SK-N-SH (cell line): ENCODE measurements at regions not wholly inside any gene's neighbourhood (a gene's known extent, or its start where the extent isn't known, plus 50 kb on each side); places are given as distances from the start of the nearest gene placed in this dataset.

Source experiments
- CTCF ChIP-seq: fragments of 200-600 bp; sonication (generic); IDR thresholded peaks from 2 replicates; pipeline ENCODE4 v1.6.1; 2017; ENCODE audit warnings: antibody characterized with exemption, mild to moderate bottlenecking, moderate library complexity
- EP300 ChIP-seq, 2 experiments: IDR thresholded peaks; 2 replicates each; pipeline versions ENCODE4 v1.4.0 to v1.6.1; 2012; ENCODE audit warnings: borderline replicate concordance in 1 of 2, low read depth in 1 of 2, low read length in 1 of 2
- FOXM1 ChIP-seq: IDR thresholded peaks from 2 replicates; pipeline ENCODE4 v1.4.0; 2012; ENCODE audit warnings: low read depth, mild to moderate bottlenecking
- JUND ChIP-seq: IDR thresholded peaks from 2 replicates; pipeline ENCODE4 v1.4.0; 2012
- PBX3 ChIP-seq: IDR thresholded peaks from 2 replicates; pipeline ENCODE4; 2012
- POLR2AphosphoS5 ChIP-seq: IDR thresholded peaks from 2 replicates; pipeline ENCODE4 v1.6.1; 2012; ENCODE audit warnings: low read depth, low read length
- RCOR1 ChIP-seq: fragments of 150-350 bp; IDR thresholded peaks from 2 replicates; pipeline ENCODE4 v1.6.1; 2017; ENCODE audit warnings: antibody characterized with exemption, low read length
- SIN3A ChIP-seq: IDR thresholded peaks from 2 replicates; pipeline ENCODE4 v1.6.1; 2012; ENCODE audit warnings: low read depth, mild to moderate bottlenecking, low read length, moderate library complexity, borderline replicate concordance
- TF ChIP-seq, protein P1 (sequence below): IDR thresholded peaks from 2 replicates; pipeline ENCODE4 v1.6.1; 2012; ENCODE audit warnings: mild to moderate bottlenecking, low read depth, low read length, moderate library complexity

DNA sequence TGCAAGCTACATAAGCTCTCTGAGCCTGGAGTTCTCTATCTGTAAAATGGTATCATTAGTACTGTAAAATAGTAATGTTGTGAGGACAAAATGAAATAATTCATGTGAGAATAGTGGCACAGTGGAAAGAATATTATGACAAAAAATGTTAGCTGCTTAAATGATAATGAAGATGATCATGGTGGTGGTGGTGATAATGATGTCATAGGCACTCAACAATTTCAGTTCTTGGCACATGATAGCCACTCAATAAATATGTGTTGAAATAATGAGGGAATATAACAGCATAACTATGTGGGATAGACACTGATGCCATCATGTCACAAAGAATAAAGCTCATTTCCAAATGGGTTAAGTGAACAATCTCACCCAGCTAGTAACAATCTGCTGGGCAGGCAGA lies 736.3 kb downstream of the EFNB2 start:
- TF ChIP-seq CTCF (no peak), POLR2AphosphoS5 (no peak), FOXM1 (no peak), EP300 (IDR thresholded peaks at IDR 0.05; ENCODE audit: borderline replicate concordance in 1 of 2, low read depth in 1 of 2, low read length in 1 of 2) (no peak), PBX3 (no peak), JUND (no peak), SIN3A (no peak), RCOR1 (no peak)
- TF ChIP-seq, protein P1, sequence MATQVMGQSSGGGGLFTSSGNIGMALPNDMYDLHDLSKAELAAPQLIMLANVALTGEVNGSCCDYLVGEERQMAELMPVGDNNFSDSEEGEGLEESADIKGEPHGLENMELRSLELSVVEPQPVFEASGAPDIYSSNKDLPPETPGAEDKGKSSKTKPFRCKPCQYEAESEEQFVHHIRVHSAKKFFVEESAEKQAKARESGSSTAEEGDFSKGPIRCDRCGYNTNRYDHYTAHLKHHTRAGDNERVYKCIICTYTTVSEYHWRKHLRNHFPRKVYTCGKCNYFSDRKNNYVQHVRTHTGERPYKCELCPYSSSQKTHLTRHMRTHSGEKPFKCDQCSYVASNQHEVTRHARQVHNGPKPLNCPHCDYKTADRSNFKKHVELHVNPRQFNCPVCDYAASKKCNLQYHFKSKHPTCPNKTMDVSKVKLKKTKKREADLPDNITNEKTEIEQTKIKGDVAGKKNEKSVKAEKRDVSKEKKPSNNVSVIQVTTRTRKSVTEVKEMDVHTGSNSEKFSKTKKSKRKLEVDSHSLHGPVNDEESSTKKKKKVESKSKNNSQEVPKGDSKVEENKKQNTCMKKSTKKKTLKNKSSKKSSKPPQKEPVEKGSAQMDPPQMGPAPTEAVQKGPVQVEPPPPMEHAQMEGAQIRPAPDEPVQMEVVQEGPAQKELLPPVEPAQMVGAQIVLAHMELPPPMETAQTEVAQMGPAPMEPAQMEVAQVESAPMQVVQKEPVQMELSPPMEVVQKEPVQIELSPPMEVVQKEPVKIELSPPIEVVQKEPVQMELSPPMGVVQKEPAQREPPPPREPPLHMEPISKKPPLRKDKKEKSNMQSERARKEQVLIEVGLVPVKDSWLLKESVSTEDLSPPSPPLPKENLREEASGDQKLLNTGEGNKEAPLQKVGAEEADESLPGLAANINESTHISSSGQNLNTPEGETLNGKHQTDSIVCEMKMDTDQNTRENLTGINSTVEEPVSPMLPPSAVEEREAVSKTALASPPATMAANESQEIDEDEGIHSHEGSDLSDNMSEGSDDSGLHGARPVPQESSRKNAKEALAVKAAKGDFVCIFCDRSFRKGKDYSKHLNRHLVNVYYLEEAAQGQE, result no peak
